SK-N-SH (cell line): ENCODE measurements at regions not wholly inside any gene's neighbourhood (a gene's known extent, or its start where the extent isn't known, plus 50 kb on each side); places are given as distances from the start of the nearest gene placed in this dataset.

ENCODE experiments used
- EP300 ChIP-seq, 2 experiments: IDR thresholded peaks; 2 replicates each; pipeline versions ENCODE4 v1.4.0 to v1.6.1; 2012; ENCODE audit warnings: borderline replicate concordance in 1 of 2, low read depth in 1 of 2, low read length in 1 of 2
- EZH2phosphoT487 ChIP-seq: fragments of 200-600 bp; sonication (generic); IDR thresholded peaks from 2 replicates; pipeline ENCODE4 v1.6.1; 2017; ENCODE audit warnings: low read depth, mixed run types, mild to moderate bottlenecking, antibody characterized with exemption, moderate library complexity, borderline replicate concordance
- FOSL2 ChIP-seq: IDR thresholded peaks from 2 replicates; pipeline ENCODE4 v1.4.0; 2012; ENCODE audit warnings: low read depth, mild to moderate bottlenecking, moderate library complexity, borderline replicate concordance
- SMC3 ChIP-seq: IDR thresholded peaks from 2 replicates; pipeline ENCODE4 v1.6.1; 2012; ENCODE audit warnings: low read depth, low read length, improper control_type of control experiment
- TF ChIP-seq, protein P1 (sequence below): fragments of 200-600 bp; sonication (generic); IDR thresholded peaks from 2 replicates; pipeline ENCODE4 v1.6.1; 2017; ENCODE audit warnings: antibody characterized with exemption, mild to moderate bottlenecking, moderate library complexity
- TF ChIP-seq, protein P2 (sequence below): IDR thresholded peaks from 2 replicates; pipeline ENCODE4 v1.4.0; 2012; ENCODE audit warnings: low read depth, borderline replicate concordance

DNA sequence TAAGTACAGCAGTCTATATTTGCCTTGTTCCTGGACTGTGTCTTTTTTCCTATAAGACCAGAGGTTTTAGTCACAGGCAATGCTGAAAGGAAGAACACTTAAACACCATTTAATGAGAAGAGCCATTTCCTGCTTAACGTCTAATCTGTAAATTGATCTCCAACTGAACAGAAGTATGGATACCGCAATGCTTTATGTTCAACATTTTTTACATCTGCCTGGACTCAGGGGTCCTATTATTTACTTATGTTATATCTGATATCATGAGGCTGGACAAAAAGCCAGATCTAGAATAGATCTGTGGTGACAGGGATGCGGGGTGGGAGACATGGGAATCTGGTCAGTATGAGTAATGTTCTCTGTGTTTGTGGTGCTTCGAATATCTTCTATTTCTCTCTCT is 334.6 kb upstream of the MPDZ start:
- TF ChIP-seq, protein P1, sequence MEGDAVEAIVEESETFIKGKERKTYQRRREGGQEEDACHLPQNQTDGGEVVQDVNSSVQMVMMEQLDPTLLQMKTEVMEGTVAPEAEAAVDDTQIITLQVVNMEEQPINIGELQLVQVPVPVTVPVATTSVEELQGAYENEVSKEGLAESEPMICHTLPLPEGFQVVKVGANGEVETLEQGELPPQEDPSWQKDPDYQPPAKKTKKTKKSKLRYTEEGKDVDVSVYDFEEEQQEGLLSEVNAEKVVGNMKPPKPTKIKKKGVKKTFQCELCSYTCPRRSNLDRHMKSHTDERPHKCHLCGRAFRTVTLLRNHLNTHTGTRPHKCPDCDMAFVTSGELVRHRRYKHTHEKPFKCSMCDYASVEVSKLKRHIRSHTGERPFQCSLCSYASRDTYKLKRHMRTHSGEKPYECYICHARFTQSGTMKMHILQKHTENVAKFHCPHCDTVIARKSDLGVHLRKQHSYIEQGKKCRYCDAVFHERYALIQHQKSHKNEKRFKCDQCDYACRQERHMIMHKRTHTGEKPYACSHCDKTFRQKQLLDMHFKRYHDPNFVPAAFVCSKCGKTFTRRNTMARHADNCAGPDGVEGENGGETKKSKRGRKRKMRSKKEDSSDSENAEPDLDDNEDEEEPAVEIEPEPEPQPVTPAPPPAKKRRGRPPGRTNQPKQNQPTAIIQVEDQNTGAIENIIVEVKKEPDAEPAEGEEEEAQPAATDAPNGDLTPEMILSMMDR: no peak
- TF ChIP-seq FOSL2: no peak
- TF ChIP-seq EZH2phosphoT487: no peak
- TF ChIP-seq SMC3: no peak
- TF ChIP-seq, protein P2, sequence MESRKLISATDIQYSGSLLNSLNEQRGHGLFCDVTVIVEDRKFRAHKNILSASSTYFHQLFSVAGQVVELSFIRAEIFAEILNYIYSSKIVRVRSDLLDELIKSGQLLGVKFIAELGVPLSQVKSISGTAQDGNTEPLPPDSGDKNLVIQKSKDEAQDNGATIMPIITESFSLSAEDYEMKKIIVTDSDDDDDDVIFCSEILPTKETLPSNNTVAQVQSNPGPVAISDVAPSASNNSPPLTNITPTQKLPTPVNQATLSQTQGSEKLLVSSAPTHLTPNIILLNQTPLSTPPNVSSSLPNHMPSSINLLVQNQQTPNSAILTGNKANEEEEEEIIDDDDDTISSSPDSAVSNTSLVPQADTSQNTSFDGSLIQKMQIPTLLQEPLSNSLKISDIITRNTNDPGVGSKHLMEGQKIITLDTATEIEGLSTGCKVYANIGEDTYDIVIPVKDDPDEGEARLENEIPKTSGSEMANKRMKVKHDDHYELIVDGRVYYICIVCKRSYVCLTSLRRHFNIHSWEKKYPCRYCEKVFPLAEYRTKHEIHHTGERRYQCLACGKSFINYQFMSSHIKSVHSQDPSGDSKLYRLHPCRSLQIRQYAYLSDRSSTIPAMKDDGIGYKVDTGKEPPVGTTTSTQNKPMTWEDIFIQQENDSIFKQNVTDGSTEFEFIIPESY: no peak
- TF ChIP-seq EP300 (IDR thresholded peaks at IDR 0.05; ENCODE audit: borderline replicate concordance in 1 of 2, low read depth in 1 of 2, low read length in 1 of 2): no peak; a peak in 1 of 4 replicates
